Ishikawa (cell line): ENCODE measurements at regions not wholly inside any gene's neighbourhood (a gene's known extent, or its start where the extent isn't known, plus 50 kb on each side); places are given as distances from the start of the nearest gene placed in this dataset.

ENCODE experiments used
- CEBPB ChIP-seq: IDR thresholded peaks from 2 replicates; pipeline ENCODE4 v1.6.1; 2012
- CREB1 ChIP-seq: IDR thresholded peaks from 2 replicates; pipeline ENCODE4 v1.6.1; 2012; ENCODE audit warnings: low read depth
- EGR1 ChIP-seq: IDR thresholded peaks from 2 replicates; pipeline ENCODE4 v1.6.1; 2012
- EP300 ChIP-seq: IDR thresholded peaks from 2 replicates; pipeline ENCODE4 v1.6.1; 2012; ENCODE audit warnings: borderline replicate concordance
- FOXM1 ChIP-seq: IDR thresholded peaks from 2 replicates; pipeline ENCODE4 v1.6.1; 2012; ENCODE audit warnings: low read depth, borderline replicate concordance
- MAX ChIP-seq: IDR thresholded peaks from 2 replicates; pipeline ENCODE4 v1.6.1; 2012
- NFIC ChIP-seq: IDR thresholded peaks from 2 replicates; pipeline ENCODE4 v1.6.1; 2012
- RAD21 ChIP-seq: IDR thresholded peaks from 2 replicates; pipeline ENCODE4 v1.6.1; 2012; ENCODE audit warnings: low read depth
- REST ChIP-seq: IDR thresholded peaks from 2 replicates; pipeline ENCODE4 v1.6.1; 2012; ENCODE audit warnings: low read depth, mild to moderate bottlenecking
- TAF1 ChIP-seq: IDR thresholded peaks from 2 replicates; pipeline ENCODE4 v1.6.1; 2012; ENCODE audit warnings: low read depth, mild to moderate bottlenecking
- TCF12 ChIP-seq: IDR thresholded peaks from 2 replicates; pipeline ENCODE4 v1.6.1; 2012; ENCODE audit warnings: low read depth
- TEAD4 ChIP-seq: IDR thresholded peaks from 2 replicates; pipeline ENCODE4 v1.6.1; 2012
- YY1 ChIP-seq: IDR thresholded peaks from 2 replicates; pipeline ENCODE4 v1.6.1; 2012; ENCODE audit warnings: low read depth
- ZBTB7A ChIP-seq: IDR thresholded peaks from 2 replicates; pipeline ENCODE4 v1.6.1; 2012; ENCODE audit warnings: low read depth
- TF ChIP-seq, protein P1 (sequence below): IDR thresholded peaks from 2 replicates; pipeline ENCODE4 v1.6.1; 2012

- TF ChIP-seq CREB1 (no peak), EGR1 (no peak), NFIC (no peak), TAF1 (no peak), EP300 (no peak), CEBPB (no peak), RAD21 (no peak), MAX (no peak), FOXM1 (no peak), TCF12 (no peak), TEAD4 (no peak), ZBTB7A (no peak), YY1 (no peak), REST (no peak)
- TF ChIP-seq, protein P1, sequence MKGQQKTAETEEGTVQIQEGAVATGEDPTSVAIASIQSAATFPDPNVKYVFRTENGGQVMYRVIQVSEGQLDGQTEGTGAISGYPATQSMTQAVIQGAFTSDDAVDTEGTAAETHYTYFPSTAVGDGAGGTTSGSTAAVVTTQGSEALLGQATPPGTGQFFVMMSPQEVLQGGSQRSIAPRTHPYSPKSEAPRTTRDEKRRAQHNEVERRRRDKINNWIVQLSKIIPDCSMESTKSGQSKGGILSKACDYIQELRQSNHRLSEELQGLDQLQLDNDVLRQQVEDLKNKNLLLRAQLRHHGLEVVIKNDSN: no peak
These were observed 1009.6 kb upstream of the DDX18 start for GRCh38 chr2:116804901-116805300.

DNA sequence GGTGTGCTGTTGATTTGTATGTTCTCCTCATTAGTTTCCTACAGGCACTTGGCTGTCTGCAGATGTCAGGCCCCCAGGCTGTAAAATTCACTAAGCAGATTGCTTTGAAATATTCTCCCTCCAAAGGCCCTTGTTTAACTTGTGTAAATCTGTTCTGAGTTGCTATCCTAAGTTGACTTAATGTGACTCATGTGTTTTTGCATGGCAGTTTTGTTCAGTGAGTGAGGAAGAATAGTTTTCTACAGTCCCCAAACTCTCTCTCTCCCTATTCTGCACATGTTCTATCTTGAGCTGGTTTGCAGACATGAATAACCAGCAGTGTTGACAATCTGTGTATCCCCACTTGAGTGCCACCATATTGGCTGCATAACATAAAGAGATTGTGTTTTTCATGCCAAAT lies 1005.4 kb upstream of the DDX18 start:
- TF ChIP-seq, protein P1: no peak
- TF ChIP-seq MAX (no peak), FOXM1 (no peak), TEAD4 (no peak), NFIC (no peak), RAD21 (no peak), ZBTB7A (no peak), REST (no peak), YY1 (no peak), TAF1 (no peak)

DNA sequence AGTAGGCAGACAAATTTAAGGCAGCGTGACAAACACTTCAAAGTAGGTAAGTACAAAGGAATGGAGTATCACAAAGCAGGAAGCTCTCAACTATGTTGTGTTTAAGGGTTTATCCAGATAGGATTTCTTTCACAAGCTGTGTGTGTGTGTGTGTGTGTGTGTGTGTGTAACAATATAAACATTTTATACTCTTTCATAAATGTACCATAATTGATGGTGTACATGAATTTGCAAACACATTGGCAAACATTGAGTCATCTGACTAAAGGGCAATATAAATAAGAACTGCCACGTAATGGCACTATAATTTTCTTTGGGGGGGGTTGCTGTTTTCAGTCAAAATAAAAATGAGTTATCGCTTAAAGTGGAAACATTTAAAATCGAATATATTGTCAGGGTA lies 1004.4 kb upstream of the DDX18 start:
- TF ChIP-seq REST: no peak
- TF ChIP-seq EGR1: no peak
- no peak for TF ChIP-seq RAD21
- no peak for TF ChIP-seq ZBTB7A
- TF ChIP-seq CREB1: no peak
- TF ChIP-seq TEAD4: no peak
- TF ChIP-seq EP300: no peak
- no peak for TF ChIP-seq FOXM1
- no peak for TF ChIP-seq MAX
- no peak for TF ChIP-seq TCF12
- TF ChIP-seq, protein P1: no peak
- TF ChIP-seq CEBPB: no peak

DNA sequence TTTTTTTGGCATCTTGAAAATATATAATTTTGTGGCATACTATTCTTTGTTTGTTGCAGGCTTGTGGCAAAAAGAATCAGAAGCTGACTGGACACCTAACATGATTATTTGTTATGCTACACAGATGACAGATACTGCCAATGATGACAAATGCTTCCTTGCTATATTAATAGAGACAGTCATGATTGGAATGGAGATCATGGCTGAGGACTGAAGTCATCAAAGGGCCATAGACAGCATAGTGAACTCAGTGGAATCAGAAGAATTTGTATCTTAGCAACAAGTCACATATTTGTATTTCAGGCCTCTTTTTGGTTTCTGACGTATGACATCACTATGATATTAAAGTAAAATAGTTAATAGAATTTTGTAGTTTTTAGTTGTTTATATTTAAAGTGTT lies 1003.8 kb upstream of the DDX18 start:
- TF ChIP-seq EGR1 (no peak), ZBTB7A (no peak), TCF12 (no peak), NFIC (no peak), CEBPB (no peak), RAD21 (no peak), REST (no peak), TEAD4 (no peak), TAF1 (no peak), EP300 (no peak), MAX (no peak), FOXM1 (no peak), CREB1 (no peak), YY1 (no peak)
- TF ChIP-seq, protein P1: no peak
